ENCODE measurements at regions not wholly inside any gene's neighbourhood (a gene's known extent, or its start where the extent isn't known, plus 50 kb on each side); places are given as distances from the start of the nearest gene placed in this dataset.

DNA sequence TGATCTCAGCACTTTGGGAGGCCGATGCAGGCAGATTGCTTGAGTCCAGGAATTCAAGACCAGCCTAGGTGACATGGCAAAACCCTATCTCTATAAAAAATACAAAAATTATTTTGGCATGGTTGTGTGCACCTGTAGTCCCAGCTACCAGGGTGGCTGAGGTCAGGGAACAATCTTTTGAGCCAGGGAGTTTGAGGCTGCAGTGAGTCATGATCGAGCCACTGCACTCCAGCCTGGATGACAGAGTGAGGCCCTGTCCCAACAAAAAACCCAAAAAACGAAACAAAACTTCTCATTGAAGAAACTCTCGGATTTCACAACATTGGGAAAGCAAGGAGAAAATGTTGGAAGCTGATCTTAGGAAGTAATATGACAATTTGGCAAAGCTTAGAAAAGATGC is 317.3 kb upstream of the MGAT5 start:
- no peak overlapping the region for H3K23ac ChIP-seq (ENCODE audit: insufficient read length)
- no peak overlapping the region for H2BK20ac ChIP-seq (ENCODE audit: low read length)
- no peak overlapping the region for H3K14ac ChIP-seq (ENCODE audit: insufficient read length)
- no peak overlapping the region for H4K91ac ChIP-seq (replicated peaks; ENCODE audit: insufficient read length, low read length)
- FAIRE-seq (no peak), DNase-seq (ENCODE audit: low read depth in 1 of 2, low spot score in 2 of 2) (no peak)
- H2BK12ac ChIP-seq (ENCODE audit: low read depth, low read length) = no peak overlapping the region
- H3K18ac ChIP-seq (ENCODE audit: extremely low read depth, low read length) = no peak overlapping the region
- CTCF ChIA-PET (ENCODE audit: partially characterized antibody) = interaction anchor here (0.8 to 1.6 kb wide), 2 partner anchors 10 to 475 kb away, joined by 3 read pairs; no protein-coding TSS in a partner anchor
- H3K27me3 ChIP-seq (replicated peaks in 1 of 4; ENCODE audit: control insufficient read depth in 3 of 4, extremely low read depth in 1 of 4, insufficient read depth in 3 of 4, low read length in 3 of 4) = no peaks in the 10 kb centered on the region
- no peaks in the 10 kb centered on the region for H4K20me1 ChIP-seq (replicated peaks in 1 of 2; ENCODE audit: control insufficient read depth in 1 of 2, insufficient read depth in 2 of 2, low read length in 2 of 2)
- H3K4me2 ChIP-seq (ENCODE audit: insufficient read depth in 1 of 2, low read depth in 2 of 2, low read length in 2 of 2) = no peak overlapping the region
- no peaks in the 10 kb centered on the region for H3K4me1 ChIP-seq (replicated peaks in 1 of 4; ENCODE audit: control insufficient read depth in 3 of 4, insufficient read depth in 4 of 4, low read length in 3 of 4)
- H2AFZ ChIP-seq (ENCODE audit: low read length) = 0 out of 2 replicates have a peak overlapping the region, but pooled peaks have one; percentile 22
- H4K8ac ChIP-seq (ENCODE audit: extremely low read depth, insufficient read depth, low read length) = no peak overlapping the region
- H3K23me2 ChIP-seq (ENCODE audit: low read depth, low read length) = no peaks in the 10 kb centered on the region
- no peak overlapping the region for H3K4me3 ChIP-seq (ENCODE audit: extremely low read depth in 1 of 4, insufficient read depth in 2 of 4, low read depth in 3 of 4, low read length in 4 of 4)
- no peaks in the 10 kb centered on the region for H3K79me1 ChIP-seq (ENCODE audit: low read depth, low read length)
- no peaks in the 10 kb centered on the region for H3K79me2 ChIP-seq (ENCODE audit: control insufficient read depth in 1 of 2, insufficient read depth in 2 of 2, low read length in 2 of 2)
- H3K56ac ChIP-seq (replicated peaks; ENCODE audit: insufficient read length, low read depth, low read length) = no peak overlapping the region
- no peak overlapping the region for H2BK15ac ChIP-seq (ENCODE audit: low read length)
- H4K5ac ChIP-seq (ENCODE audit: insufficient read length, low read depth, low read length) = no peak overlapping the region
- H2BK5ac ChIP-seq (ENCODE audit: low read depth, low read length) = no peak overlapping the region
- no peaks in the 10 kb centered on the region for H3K36me3 ChIP-seq (ENCODE audit: control insufficient read depth in 2 of 4, insufficient read depth in 4 of 4, low read length in 3 of 4)
- H2BK120ac ChIP-seq (replicated peaks; ENCODE audit: low read depth, low read length) = no peak overlapping the region
- WGBS, 2 experiments (ENCODE audit: extremely low coverage in 1 of 2, insufficient coverage in 1 of 2, insufficient read length in 1 of 2, insufficient replicate concordance in 2 of 2, low coverage in 1 of 2, low lambda C conversion rate in 2 of 2, missing lambda C conversion rate in 1 of 2) = 94% methylated on average over 4 of the region's 4 CpGs; no CpG with 5 or more reads in 1 of the 2 experiments
- no peaks in the 10 kb centered on the region for H3K9me3 ChIP-seq (ENCODE audit: insufficient read depth in 2 of 2, low read depth in 1 of 2, low read length in 1 of 2)
- no peak overlapping the region for H3K9ac ChIP-seq (replicated peaks in 1 of 4; ENCODE audit: extremely low read depth in 1 of 4, low read depth in 3 of 4, low read length in 3 of 4)
- H3K27ac ChIP-seq (ENCODE audit: low read depth, low read length) = no peak overlapping the region
- POLR2A ChIA-PET (ENCODE audit: partially characterized antibody) = no interaction called here
- no peak overlapping the region for H3K4ac ChIP-seq (replicated peaks; ENCODE audit: insufficient read length, low read depth, low read length)
- no peak overlapping the region for H2AK5ac ChIP-seq (ENCODE audit: low read depth, low read length)
- TF ChIP-seq, protein P1, sequence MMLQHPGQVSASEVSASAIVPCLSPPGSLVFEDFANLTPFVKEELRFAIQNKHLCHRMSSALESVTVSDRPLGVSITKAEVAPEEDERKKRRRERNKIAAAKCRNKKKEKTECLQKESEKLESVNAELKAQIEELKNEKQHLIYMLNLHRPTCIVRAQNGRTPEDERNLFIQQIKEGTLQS (IDR thresholded peaks at IDR 0.05; ENCODE audit: insufficient read depth, low read depth, low read length) = no peak
- TF ChIP-seq YY1 (IDR thresholded peaks at IDR 0.05; ENCODE audit: low read depth, low read length) (no peak), TAF1 (IDR thresholded peaks at IDR 0.05; ENCODE audit: low read depth, low read length) (no peak), TEAD4 (IDR thresholded peaks at IDR 0.05; ENCODE audit: low read depth, low read length) (no peak), CHD1 (IDR thresholded peaks at IDR 0.05; ENCODE audit: low read depth, low read length) (no peak)

Measured in H1 (cell line).